Neutrophil (primary cell): ENCODE measurements at regions not wholly inside any gene's neighbourhood (a gene's known extent, or its start where the extent isn't known, plus 50 kb on each side); places are given as distances from the start of the nearest gene placed in this dataset.

Experiments
- H3K27ac ChIP-seq: fragments of 200-600 bp; sonication (generic); 2 replicates; pipeline ENCODE4 v1.5.1; 2016; ENCODE audit warnings: mild to moderate bottlenecking, moderate library complexity
- H3K27me3 ChIP-seq: fragments of 200-600 bp; sonication (generic); 2 replicates; pipeline ENCODE4 v1.6.0; 2016; ENCODE audit warnings: mild to moderate bottlenecking
- H3K36me3 ChIP-seq: fragments of 200-600 bp; sonication (generic); 2 replicates; pipeline ENCODE4 v1.5.1; 2017
- H3K4me1 ChIP-seq, 2 experiments: fragments of 200-600 bp in 1 of 2; sonication (generic) in 1 of 2; 1 replicate in 1 of 2; 2 replicates in 1 of 2; pipeline versions ENCODE4 v1.5.1 to v1.6.1; 2013 to 2016; ENCODE audit warnings: low read depth in 1 of 2, low read length in 1 of 2, mild to moderate bottlenecking in 1 of 2, moderate library complexity in 1 of 2; ENCODE audit not compliant: control insufficient read depth in 1 of 2, insufficient read depth in 1 of 2
- H3K4me3 ChIP-seq, 2 experiments: fragments of 200-600 bp in 1 of 2; sonication (generic) in 1 of 2; 1 replicate in 1 of 2; 2 replicates in 1 of 2; pipeline ENCODE4 v1.5.1; 2013 to 2016; ENCODE audit warnings: low read depth in 1 of 2, low read length in 1 of 2, mild to moderate bottlenecking in 1 of 2, moderate library complexity in 1 of 2
- H3K9me3 ChIP-seq: fragments of 200-600 bp; sonication (generic); 2 replicates; pipeline ENCODE4 v1.5.1; 2016
- CTCF ChIP-seq: fragments of 200-600 bp; sonication (generic); IDR thresholded peaks from 2 replicates; pipeline ENCODE4 v1.5.1; 2016; ENCODE audit warnings: antibody characterized with exemption

DNA sequence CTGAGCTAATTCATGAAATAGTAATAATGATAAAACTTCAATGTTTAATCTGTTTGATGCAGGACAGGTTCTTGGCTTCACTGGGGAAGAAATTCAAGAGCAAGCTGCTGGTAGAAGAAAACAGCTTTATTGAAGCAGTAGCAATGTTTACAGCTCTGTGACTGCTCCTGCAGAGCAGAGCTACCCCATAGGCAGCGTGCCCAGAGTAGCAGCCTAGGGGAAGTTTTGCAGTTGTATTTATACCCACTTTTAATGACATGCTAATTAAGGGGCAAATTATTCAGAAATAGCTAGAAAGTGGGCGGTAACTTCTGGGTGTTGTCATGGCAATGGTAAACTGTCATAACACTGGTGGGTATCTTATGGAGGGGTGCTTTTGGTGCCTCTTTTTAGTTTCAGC lies 518.0 kb downstream of the RFPL4B start:
- no peak for TF ChIP-seq CTCF
- H3K27me3 ChIP-seq: no peaks in the 10 kb centered on the region
- no peaks in the 10 kb centered on the region for H3K9me3 ChIP-seq
- no peak overlapping the region for H3K27ac ChIP-seq
- H3K4me1 ChIP-seq: no peaks in the 10 kb centered on the region
- H3K4me3 ChIP-seq: no peak overlapping the region
- H3K36me3 ChIP-seq: no peaks in the 10 kb centered on the region

- no peak for TF ChIP-seq CTCF
Measured at GRCh38 chr6:112874881-112875280, 527.8 kb downstream of the RFPL4B start.

DNA sequence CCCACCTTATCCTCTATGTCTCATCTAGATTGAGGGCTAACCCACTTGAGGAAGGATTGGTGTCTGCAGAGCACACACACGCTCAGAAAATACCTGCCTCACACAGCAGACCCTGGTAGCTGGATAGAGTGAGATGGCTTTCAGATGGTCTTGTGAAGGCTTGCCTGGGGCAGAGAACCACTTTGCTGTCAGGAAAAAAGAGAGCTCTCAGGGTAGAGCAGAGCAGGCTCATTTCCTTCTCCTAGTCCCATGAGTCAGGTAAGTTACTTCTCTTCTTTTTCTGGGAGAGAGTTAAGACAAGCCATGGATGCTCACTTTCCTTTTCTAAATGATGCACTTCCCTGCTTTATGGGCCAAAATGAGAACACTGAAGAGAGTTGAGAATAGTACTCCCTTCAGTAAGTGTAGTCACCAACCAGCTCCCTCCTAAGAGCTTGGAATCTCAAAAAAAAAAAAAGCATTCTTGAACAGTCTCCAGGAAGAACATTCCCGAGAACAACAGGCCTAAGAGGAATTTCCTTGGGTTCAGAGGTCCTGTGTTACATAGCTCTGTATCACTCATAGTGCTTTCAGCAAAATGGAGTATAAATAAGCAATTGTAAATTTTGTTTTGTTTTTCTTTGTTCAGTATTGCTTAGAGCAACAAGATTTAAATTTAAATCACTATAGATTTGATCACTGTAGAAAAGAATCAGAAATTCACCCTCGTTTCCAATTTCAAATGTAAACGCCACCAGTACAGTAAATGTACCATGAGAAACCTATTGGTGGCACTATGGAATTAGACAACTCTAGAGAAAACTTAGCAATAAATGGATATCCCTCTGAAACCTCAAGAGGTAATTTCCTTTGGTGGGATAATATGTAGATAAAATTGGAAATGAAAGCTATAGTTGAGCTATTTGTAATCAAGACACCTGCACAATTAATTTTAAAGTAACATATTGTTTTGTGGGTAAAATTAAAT lies 530.3 kb downstream of the RFPL4B start:
- Histone ChIP-seq H3K4me1 (peaks cover 0 to 7% of the 10 kb centered on the region in 2 experiments), H3K36me3 (no peaks in the 10 kb centered on the region), H3K27me3 (no peaks in the 10 kb centered on the region), H3K4me3 (no peak overlapping the region), H3K27ac (no peak overlapping the region), H3K9me3 (no peaks in the 10 kb centered on the region)
- no peak for TF ChIP-seq CTCF

More at GRCh38 chr6:112874881-112875280, 527.8 kb downstream of the RFPL4B start:
- Histone ChIP-seq H3K4me3 (no peak overlapping the region), H3K27me3 (no peaks in the 10 kb centered on the region), H3K36me3 (no peaks in the 10 kb centered on the region), H3K27ac (no peak overlapping the region), H3K4me1 (no peaks in the 10 kb centered on the region), H3K9me3 (no peaks in the 10 kb centered on the region)

DNA sequence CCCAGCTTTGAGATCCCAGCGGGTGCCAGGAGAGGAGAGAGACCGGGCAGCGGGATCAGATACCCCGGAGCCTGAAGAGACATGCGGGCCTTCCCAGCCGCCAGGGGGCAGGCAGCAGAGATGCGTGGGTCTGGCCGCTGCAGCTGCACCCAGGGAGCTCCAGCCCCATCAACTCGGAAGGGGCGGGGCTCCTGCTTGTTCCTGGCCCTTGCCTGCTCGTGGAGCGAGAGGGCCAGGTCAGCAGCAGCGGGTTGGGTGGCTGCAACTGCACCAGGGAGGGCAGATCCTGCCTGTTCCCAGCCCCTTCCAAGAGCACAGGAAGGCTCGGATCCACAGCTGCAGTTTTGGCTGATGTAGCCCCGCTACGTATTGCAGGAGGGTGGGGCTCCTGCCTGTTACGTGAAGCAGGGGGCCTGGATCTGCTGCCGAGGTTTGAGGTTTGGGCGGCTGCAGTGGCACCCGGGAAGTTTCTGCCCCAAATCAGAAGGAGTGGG lies 532.8 kb downstream of the RFPL4B start:
- H3K27ac ChIP-seq: peak overlapping the region; percentile 47
- TF ChIP-seq CTCF: peak; percentile 33
- peaks cover 7 to 17% of the 10 kb centered on the region in 2 experiments for H3K4me1 ChIP-seq
- H3K4me3 ChIP-seq: peak overlapping the region in 1 of 2 experiments; percentile 46
- no peaks in the 10 kb centered on the region for H3K9me3 ChIP-seq
- no peaks in the 10 kb centered on the region for H3K36me3 ChIP-seq
- H3K27me3 ChIP-seq: no peaks in the 10 kb centered on the region

DNA sequence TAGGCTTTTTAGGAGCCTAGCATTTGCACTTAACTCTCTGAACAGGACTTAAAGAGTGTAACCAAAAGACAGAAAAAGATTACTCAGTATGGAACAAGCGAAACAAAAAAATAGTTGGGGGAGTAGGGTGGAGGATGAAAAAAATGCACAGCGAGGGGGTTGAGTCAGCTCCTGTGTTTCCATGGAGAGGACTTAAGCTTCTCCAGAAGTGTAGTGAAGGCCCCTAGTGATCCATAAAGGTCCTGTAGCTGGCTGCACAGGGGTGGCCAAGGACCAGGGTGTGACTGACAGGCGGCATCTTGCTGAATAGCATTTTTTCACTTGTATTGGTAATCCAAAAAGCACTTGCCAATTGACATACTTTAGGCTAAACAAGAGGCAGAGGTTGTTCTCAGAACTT lies 533.9 kb downstream of the RFPL4B start:
- H3K27me3 ChIP-seq: no peaks in the 10 kb centered on the region
- peak overlapping the region; percentile 47 for H3K27ac ChIP-seq
- no peak for TF ChIP-seq CTCF
- no peak overlapping the region for H3K4me3 ChIP-seq
- no peaks in the 10 kb centered on the region for H3K36me3 ChIP-seq
- H3K9me3 ChIP-seq: no peaks in the 10 kb centered on the region
- peaks cover 7 to 22% of the 10 kb centered on the region in 2 experiments for H3K4me1 ChIP-seq
